Daoy (cell line): ENCODE measurements at regions not wholly inside any gene's neighbourhood (a gene's known extent, or its start where the extent isn't known, plus 50 kb on each side); places are given as distances from the start of the nearest gene placed in this dataset.

ENCODE experiments used
- DNase-seq: peaks from one replicate; pipeline ENCODE4 v3.0.0-alpha.2; 2015; ENCODE audit warnings: low read depth

GRCh38 chr13:72166102-72166650, 299.2 kb upstream of the DACH1 start:
- DNase-seq, result no peak

GRCh38 chr13:72165276-72165675, 298.3 kb upstream of the DACH1 start:
- no peak for DNase-seq

GRCh38 chr13:72164811-72165210, 297.8 kb upstream of the DACH1 start:
- DNase-seq, result no peak

- DNase-seq, result no peak
Observed at GRCh38 chr13:72163678-72164077, 296.7 kb upstream of the DACH1 start.

- no peak for DNase-seq
Observed at GRCh38 chr13:72160977-72161376, 294.0 kb upstream of the DACH1 start.

- no peak for DNase-seq
Observed at GRCh38 chr13:72156760-72157159, 289.8 kb upstream of the DACH1 start.

- no peak for DNase-seq
Observed at GRCh38 chr13:72153272-72153671, 286.3 kb upstream of the DACH1 start.

GRCh38 chr13:72151241-72151640, 284.2 kb upstream of the DACH1 start:
- no peak for DNase-seq

- DNase-seq, result no peak
Observed at GRCh38 chr13:72150502-72150901, 283.5 kb upstream of the DACH1 start.

GRCh38 chr13:72149701-72150100, 282.7 kb upstream of the DACH1 start:
- DNase-seq, result no peak

- no peak for DNase-seq
Observed at GRCh38 chr13:72146816-72147215, 279.8 kb upstream of the DACH1 start.

GRCh38 chr13:72145383-72145782, 278.4 kb upstream of the DACH1 start:
- DNase-seq, result no peak

GRCh38 chr13:72144636-72145035, 277.6 kb upstream of the DACH1 start:
- DNase-seq, result no peak

- DNase-seq, result no peak
Observed at GRCh38 chr13:72141855-72142519, 275.0 kb upstream of the DACH1 start.

GRCh38 chr13:72139192-72139591, 272.2 kb upstream of the DACH1 start:
- no peak for DNase-seq

GRCh38 chr13:72132075-72132474, 265.1 kb upstream of the DACH1 start:
- no peak for DNase-seq

- DNase-seq, result no peak
Observed at GRCh38 chr13:72129117-72129516, 262.1 kb upstream of the DACH1 start.

- no peak for DNase-seq
Observed at GRCh38 chr13:72127031-72127430, 260.0 kb upstream of the DACH1 start.

- DNase-seq, result no peak
Observed at GRCh38 chr13:72126424-72126823, 259.4 kb upstream of the DACH1 start.

GRCh38 chr13:72125561-72125960, 258.6 kb upstream of the DACH1 start:
- no peak for DNase-seq

GRCh38 chr13:72122661-72123255, 255.8 kb upstream of the DACH1 start:
- DNase-seq, result no peak

- DNase-seq, result no peak
Observed at GRCh38 chr13:72121466-72121865, 254.5 kb upstream of the DACH1 start.

- no peak for DNase-seq
Observed at GRCh38 chr13:72120632-72121031, 253.6 kb upstream of the DACH1 start.

- DNase-seq, result no peak
Observed at GRCh38 chr13:72113931-72114330, 246.9 kb upstream of the DACH1 start.
